ENCODE measurements at regions not wholly inside any gene's neighbourhood (a gene's known extent, or its start where the extent isn't known, plus 50 kb on each side); places are given as distances from the start of the nearest gene placed in this dataset.
"Not testable (repeated sequence)": the region's sequence is repeated elsewhere in the genome, so short reads cannot be mapped to it uniquely, and the experiment has no call there.

- no peak for DNase-seq
These were observed 452.0 kb downstream of the PREX1 start for GRCh38 chr20:48375804-48376203.

- no peak for DNase-seq
These were observed 452.7 kb downstream of the PREX1 start for GRCh38 chr20:48374991-48375595.

GRCh38 chr20:48374031-48374907, 453.5 kb downstream of the PREX1 start:
- DNase-seq: peak; percentile 65

- DNase-seq: no peak
These were observed 454.3 kb downstream of the PREX1 start for GRCh38 chr20:48373555-48373934.

- not testable (repeated sequence) for DNase-seq
These were observed 454.8 kb downstream of the PREX1 start for GRCh38 chr20:48372851-48373554.

- no peak for DNase-seq
These were observed 456.6 kb downstream of the PREX1 start for GRCh38 chr20:48371211-48371610.

- peak; percentile 41 for DNase-seq
These were observed 459.2 kb downstream of the PREX1 start for GRCh38 chr20:48368580-48369021.

GRCh38 chr20:48367541-48368358, 460.0 kb downstream of the PREX1 start:
- DNase-seq: not testable (repeated sequence)

GRCh38 chr20:48366230-48366629, 461.6 kb downstream of the PREX1 start:
- DNase-seq: no peak

- DNase-seq: no peak
These were observed 462.9 kb downstream of the PREX1 start for GRCh38 chr20:48364688-48365421.

GRCh38 chr20:48364055-48364454, 463.7 kb downstream of the PREX1 start:
- no peak for DNase-seq

- DNase-seq: no peak
These were observed 467.3 kb downstream of the PREX1 start for GRCh38 chr20:48360342-48360975.

- DNase-seq: no peak
These were observed 468.0 kb downstream of the PREX1 start for GRCh38 chr20:48359692-48360341.

GRCh38 chr20:48359055-48359390, 468.8 kb downstream of the PREX1 start:
- not testable (repeated sequence) for DNase-seq

- no peak for DNase-seq
These were observed 469.4 kb downstream of the PREX1 start for GRCh38 chr20:48358176-48359054.

GRCh38 chr20:48357714-48358113, 470.1 kb downstream of the PREX1 start:
- no peak for DNase-seq

- no peak for DNase-seq
These were observed 472.9 kb downstream of the PREX1 start for GRCh38 chr20:48354903-48355302.

- no peak for DNase-seq
These were observed 473.4 kb downstream of the PREX1 start for GRCh38 chr20:48354320-48354876.

- DNase-seq: no peak
These were observed 475.2 kb downstream of the PREX1 start for GRCh38 chr20:48352628-48353027.

- no peak for DNase-seq
These were observed 475.8 kb downstream of the PREX1 start for GRCh38 chr20:48352042-48352441.

Measured in femur (tissue), 1 donor.